K562 (cell line): ENCODE measurements at regions not wholly inside any gene's neighbourhood (a gene's known extent, or its start where the extent isn't known, plus 50 kb on each side); places are given as distances from the start of the nearest gene placed in this dataset.

Source experiments
- ARID1B ChIP-seq: fragments of 450-650 bp; IDR thresholded peaks from 2 replicates; pipeline ENCODE4 v1.6.1; 2016; ENCODE audit warnings: antibody characterized with exemption, mild to moderate bottlenecking, inconsistent platforms
- BMI1 ChIP-seq: fragments of 150-350 bp; IDR thresholded peaks from 2 replicates; pipeline ENCODE4 v1.6.1; 2014; ENCODE audit warnings: low read length
- C11orf30 ChIP-seq: fragments of 450-650 bp; IDR thresholded peaks from 2 replicates; pipeline ENCODE4 v1.6.1; 2016; ENCODE audit warnings: low read depth, mild to moderate bottlenecking
- HNRNPUL1 ChIP-seq: fragments of 200-400 bp; formaldehyde crosslinking; IDR thresholded peaks from 2 replicates; pipeline ENCODE4 v1.6.1; 2017; ENCODE audit warnings: low read length
- MAFG ChIP-seq: fragments of 450-650 bp; conservative IDR thresholded peaks from 2 replicates; pipeline ENCODE4 v1.6.1; 2016; ENCODE audit warnings: missing genetic modification characterization, missing compliant biosample characterization
- NFE2 ChIP-seq: IDR thresholded peaks from 2 replicates; pipeline ENCODE4 v1.6.1; 2014; ENCODE audit warnings: antibody characterized with exemption, low read depth
- PRPF4 ChIP-seq: fragments of 200-400 bp; formaldehyde crosslinking; IDR thresholded peaks from one replicate; pipeline ENCODE4 v1.6.1; 2017; ENCODE audit warnings: low read length, low read depth, mild to moderate bottlenecking; ENCODE audit not compliant: insufficient read depth, poor library complexity, severe bottlenecking
- SAFB ChIP-seq: fragments of 200-400 bp; formaldehyde crosslinking; IDR thresholded peaks from 2 replicates; pipeline ENCODE4 v1.6.1; 2017; ENCODE audit warnings: low read depth, low read length, borderline replicate concordance
- SP1 ChIP-seq: sonication (generic); formaldehyde crosslinking; IDR thresholded peaks from 2 replicates; pipeline ENCODE4 v1.8.1; 2022; ENCODE audit warnings: mild to moderate bottlenecking, missing genetic modification reagents
- TSC22D4 ChIP-seq: fragments of 450-650 bp; IDR thresholded peaks from 2 replicates; pipeline ENCODE4 v1.6.1; 2016; ENCODE audit warnings: missing genetic modification characterization, missing biosample characterization, control low read depth
- ZNF121 ChIP-seq: sonication (generic); formaldehyde crosslinking; conservative IDR thresholded peaks from 2 replicates; pipeline ENCODE4 v1.8.0; 2022; ENCODE audit warnings: missing genetic modification reagents
- ZNF140 ChIP-seq: fragments of 250-450 bp; sonication (Bioruptor Pico); IDR thresholded peaks from 2 replicates; pipeline ENCODE4 v1.8.0; 2021; ENCODE audit warnings: moderate library complexity, mild to moderate bottlenecking, inconsistent platforms
- ZNF316 ChIP-seq: fragments of 450-650 bp; IDR thresholded peaks from 2 replicates; pipeline ENCODE4 v1.6.1; 2016
- ZNF785 ChIP-seq: fragments of 250-450 bp; sonication (Bioruptor Pico); IDR thresholded peaks from 2 replicates; pipeline ENCODE4 v1.4.0; 2020; ENCODE audit warnings: mild to moderate bottlenecking
- TF ChIP-seq, protein P1 (sequence below): sonication (generic); formaldehyde crosslinking; IDR thresholded peaks from 2 replicates; pipeline ENCODE4 v1.8.0; 2022; ENCODE audit warnings: mild to moderate bottlenecking, missing genetic modification reagents
- TF ChIP-seq, protein P2 (sequence below): fragments of 450-650 bp; IDR thresholded peaks from 2 replicates; pipeline ENCODE4 v1.6.1; 2014; ENCODE audit warnings: low read depth, mild to moderate bottlenecking, moderate library complexity, borderline replicate concordance
- TF ChIP-seq, protein P3 (sequence below): sonication (generic); formaldehyde crosslinking; IDR thresholded peaks from 2 replicates; pipeline ENCODE4 v1.8.0; 2022; ENCODE audit warnings: missing genetic modification reagents, mild to moderate bottlenecking, moderate library complexity, borderline replicate concordance
- TF ChIP-seq, protein P4 (sequence below): fragments of 450-650 bp; formaldehyde crosslinking; IDR thresholded peaks from 2 replicates; pipeline ENCODE4 v1.4.0; 2020; ENCODE audit warnings: mild to moderate bottlenecking, moderate library complexity
- TF ChIP-seq, protein P5 (sequence below), 2 experiments: fragments of 450-650 bp in 1 of 2; IDR thresholded peaks; 2 replicates each; pipeline ENCODE4 v1.6.1; 2011 to 2017; ENCODE audit warnings: low read depth in 2 of 2, antibody characterized with exemption in 1 of 2, borderline replicate concordance in 1 of 2, low read length in 1 of 2, mild to moderate bottlenecking in 1 of 2, mixed read lengths in 1 of 2; ENCODE audit not compliant: control insufficient read depth in 1 of 2

DNA sequence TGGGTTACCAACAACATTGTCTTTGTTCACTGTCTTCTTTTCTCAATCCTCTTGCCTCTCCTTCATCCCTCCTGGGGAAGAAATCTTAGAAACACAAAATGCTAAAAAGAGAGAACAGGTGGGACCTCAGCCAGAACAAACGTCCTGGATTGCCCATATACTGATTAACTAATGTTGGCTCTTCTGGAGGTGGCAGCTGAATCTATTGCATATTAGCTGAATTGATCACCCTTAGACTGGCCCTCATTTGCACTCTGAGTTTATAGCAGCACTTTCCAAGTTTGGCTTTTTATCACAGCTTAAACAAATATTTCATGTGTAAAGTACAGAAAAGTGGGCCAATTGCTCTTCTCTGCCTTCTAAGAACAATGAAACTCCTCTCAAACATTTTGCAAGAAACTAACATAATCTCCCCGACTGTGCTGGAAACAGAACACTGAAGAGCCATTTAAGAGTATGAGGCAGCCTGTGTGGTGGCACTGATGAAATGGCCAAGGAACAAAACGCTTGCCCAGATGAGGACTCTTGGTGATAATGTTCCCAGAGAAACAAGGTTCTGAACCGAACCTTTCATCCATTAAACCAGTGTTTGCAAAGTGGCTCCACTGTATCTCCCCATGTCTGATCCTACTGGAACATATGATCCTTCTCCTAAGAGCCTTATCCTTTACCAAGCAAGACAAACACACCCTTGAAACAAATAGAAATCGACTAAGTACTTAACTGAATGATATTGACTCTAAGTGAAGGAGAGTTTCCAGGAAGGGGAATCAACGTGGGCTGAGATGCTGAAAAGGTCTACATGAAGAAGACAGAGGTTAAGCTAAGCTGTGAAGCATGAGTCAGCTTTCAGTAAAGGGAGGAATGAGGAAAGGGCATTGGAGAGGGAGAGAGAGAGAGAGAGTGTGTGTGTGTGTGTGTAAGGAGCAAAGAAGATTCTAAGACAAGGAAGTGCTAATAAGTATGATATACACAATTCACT lies 83.2 kb upstream of the LIFR start (continued):
- TF ChIP-seq, protein P1, sequence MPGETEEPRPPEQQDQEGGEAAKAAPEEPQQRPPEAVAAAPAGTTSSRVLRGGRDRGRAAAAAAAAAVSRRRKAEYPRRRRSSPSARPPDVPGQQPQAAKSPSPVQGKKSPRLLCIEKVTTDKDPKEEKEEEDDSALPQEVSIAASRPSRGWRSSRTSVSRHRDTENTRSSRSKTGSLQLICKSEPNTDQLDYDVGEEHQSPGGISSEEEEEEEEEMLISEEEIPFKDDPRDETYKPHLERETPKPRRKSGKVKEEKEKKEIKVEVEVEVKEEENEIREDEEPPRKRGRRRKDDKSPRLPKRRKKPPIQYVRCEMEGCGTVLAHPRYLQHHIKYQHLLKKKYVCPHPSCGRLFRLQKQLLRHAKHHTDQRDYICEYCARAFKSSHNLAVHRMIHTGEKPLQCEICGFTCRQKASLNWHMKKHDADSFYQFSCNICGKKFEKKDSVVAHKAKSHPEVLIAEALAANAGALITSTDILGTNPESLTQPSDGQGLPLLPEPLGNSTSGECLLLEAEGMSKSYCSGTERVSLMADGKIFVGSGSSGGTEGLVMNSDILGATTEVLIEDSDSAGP (CRISPR knock-in tag) = no peak
- TF ChIP-seq ZNF785 (CRISPR knock-in tag) = no peak
- no peak for TF ChIP-seq BMI1
- TF ChIP-seq, protein P2, sequence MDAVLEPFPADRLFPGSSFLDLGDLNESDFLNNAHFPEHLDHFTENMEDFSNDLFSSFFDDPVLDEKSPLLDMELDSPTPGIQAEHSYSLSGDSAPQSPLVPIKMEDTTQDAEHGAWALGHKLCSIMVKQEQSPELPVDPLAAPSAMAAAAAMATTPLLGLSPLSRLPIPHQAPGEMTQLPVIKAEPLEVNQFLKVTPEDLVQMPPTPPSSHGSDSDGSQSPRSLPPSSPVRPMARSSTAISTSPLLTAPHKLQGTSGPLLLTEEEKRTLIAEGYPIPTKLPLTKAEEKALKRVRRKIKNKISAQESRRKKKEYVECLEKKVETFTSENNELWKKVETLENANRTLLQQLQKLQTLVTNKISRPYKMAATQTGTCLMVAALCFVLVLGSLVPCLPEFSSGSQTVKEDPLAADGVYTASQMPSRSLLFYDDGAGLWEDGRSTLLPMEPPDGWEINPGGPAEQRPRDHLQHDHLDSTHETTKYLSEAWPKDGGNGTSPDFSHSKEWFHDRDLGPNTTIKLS = no peak
- peak; percentile 48 for TF ChIP-seq C11orf30
- no peak for TF ChIP-seq ZNF121
- TF ChIP-seq, protein P3, sequence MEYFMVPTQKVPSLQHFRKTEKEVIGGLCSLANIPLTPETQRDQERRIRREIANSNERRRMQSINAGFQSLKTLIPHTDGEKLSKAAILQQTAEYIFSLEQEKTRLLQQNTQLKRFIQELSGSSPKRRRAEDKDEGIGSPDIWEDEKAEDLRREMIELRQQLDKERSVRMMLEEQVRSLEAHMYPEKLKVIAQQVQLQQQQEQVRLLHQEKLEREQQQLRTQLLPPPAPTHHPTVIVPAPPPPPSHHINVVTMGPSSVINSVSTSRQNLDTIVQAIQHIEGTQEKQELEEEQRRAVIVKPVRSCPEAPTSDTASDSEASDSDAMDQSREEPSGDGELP (CRISPR knock-in tag) = no peak
- TF ChIP-seq, protein P4, sequence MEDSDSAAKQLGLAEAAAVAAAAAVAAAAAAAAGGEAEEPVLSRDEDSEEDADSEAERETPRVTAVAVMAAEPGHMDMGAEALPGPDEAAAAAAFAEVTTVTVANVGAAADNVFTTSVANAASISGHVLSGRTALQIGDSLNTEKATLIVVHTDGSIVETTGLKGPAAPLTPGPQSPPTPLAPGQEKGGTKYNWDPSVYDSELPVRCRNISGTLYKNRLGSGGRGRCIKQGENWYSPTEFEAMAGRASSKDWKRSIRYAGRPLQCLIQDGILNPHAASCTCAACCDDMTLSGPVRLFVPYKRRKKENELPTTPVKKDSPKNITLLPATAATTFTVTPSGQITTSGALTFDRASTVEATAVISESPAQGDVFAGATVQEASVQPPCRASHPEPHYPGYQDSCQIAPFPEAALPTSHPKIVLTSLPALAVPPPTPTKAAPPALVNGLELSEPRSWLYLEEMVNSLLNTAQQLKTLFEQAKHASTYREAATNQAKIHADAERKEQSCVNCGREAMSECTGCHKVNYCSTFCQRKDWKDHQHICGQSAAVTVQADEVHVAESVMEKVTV (CRISPR knock-in tag) = no peak
- TF ChIP-seq HNRNPUL1 = no peak
- no peak for TF ChIP-seq TSC22D4 (tag)
- TF ChIP-seq ZNF316 = peak; percentile 53; the same call in 1 of the 2 replicates
- TF ChIP-seq PRPF4 = no peak
- TF ChIP-seq MAFG = peak; percentile 21; the same call in 1 of the 2 replicates
- no peak for TF ChIP-seq ZNF140 (CRISPR knock-in tag)
- TF ChIP-seq NFE2 = peak; percentile 43
- TF ChIP-seq SAFB = no peak
- TF ChIP-seq, protein P5, sequence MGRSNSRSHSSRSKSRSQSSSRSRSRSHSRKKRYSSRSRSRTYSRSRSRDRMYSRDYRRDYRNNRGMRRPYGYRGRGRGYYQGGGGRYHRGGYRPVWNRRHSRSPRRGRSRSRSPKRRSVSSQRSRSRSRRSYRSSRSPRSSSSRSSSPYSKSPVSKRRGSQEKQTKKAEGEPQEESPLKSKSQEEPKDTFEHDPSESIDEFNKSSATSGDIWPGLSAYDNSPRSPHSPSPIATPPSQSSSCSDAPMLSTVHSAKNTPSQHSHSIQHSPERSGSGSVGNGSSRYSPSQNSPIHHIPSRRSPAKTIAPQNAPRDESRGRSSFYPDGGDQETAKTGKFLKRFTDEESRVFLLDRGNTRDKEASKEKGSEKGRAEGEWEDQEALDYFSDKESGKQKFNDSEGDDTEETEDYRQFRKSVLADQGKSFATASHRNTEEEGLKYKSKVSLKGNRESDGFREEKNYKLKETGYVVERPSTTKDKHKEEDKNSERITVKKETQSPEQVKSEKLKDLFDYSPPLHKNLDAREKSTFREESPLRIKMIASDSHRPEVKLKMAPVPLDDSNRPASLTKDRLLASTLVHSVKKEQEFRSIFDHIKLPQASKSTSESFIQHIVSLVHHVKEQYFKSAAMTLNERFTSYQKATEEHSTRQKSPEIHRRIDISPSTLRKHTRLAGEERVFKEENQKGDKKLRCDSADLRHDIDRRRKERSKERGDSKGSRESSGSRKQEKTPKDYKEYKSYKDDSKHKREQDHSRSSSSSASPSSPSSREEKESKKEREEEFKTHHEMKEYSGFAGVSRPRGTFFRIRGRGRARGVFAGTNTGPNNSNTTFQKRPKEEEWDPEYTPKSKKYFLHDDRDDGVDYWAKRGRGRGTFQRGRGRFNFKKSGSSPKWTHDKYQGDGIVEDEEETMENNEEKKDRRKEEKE (IDR thresholded peaks at IDR 0.05; ENCODE audit: borderline replicate concordance in 1 of 2, control insufficient read depth in 1 of 2, low read depth in 2 of 2, low read length in 1 of 2) = no peak
- TF ChIP-seq ARID1B = no peak
- no peak for TF ChIP-seq SP1
